GM18870 (cell line): ENCODE measurements at regions not wholly inside any gene's neighbourhood (a gene's known extent, or its start where the extent isn't known, plus 50 kb on each side); places are given as distances from the start of the nearest gene placed in this dataset.
"Not testable (repeated sequence)": the region's sequence is repeated elsewhere in the genome, so short reads cannot be mapped to it uniquely, and the experiment has no call there.

Experiments
- ATAC-seq: cut with Tn5 transposase; IDR thresholded peaks from one replicate; pipeline ENCODE4 v1.9.1; 2021; ENCODE audit warnings: moderate library complexity; ENCODE audit not compliant: unreplicated experiment

- no peak for ATAC-seq
Observed at GRCh38 chr10:3876350-3876962, 91.4 kb upstream of the KLF6 start.

GRCh38 chr10:3875842-3876235, 90.8 kb upstream of the KLF6 start:
- ATAC-seq, result no peak

GRCh38 chr10:3874990-3875841, 90.2 kb upstream of the KLF6 start:
- peak; percentile 78 for ATAC-seq

GRCh38 chr10:3874610-3874989, 89.6 kb upstream of the KLF6 start:
- ATAC-seq, result not testable (repeated sequence)

- peak; percentile 69 for ATAC-seq
Observed at GRCh38 chr10:3873728-3874461, 88.9 kb upstream of the KLF6 start.

- ATAC-seq, result no peak
Observed at GRCh38 chr10:3872712-3873329, 87.8 kb upstream of the KLF6 start.

- no peak for ATAC-seq
Observed at GRCh38 chr10:3871424-3871996, 86.5 kb upstream of the KLF6 start.

- ATAC-seq, result peak; percentile 31
Observed at GRCh38 chr10:3869036-3869435, 84.0 kb upstream of the KLF6 start.

GRCh38 chr10:3868271-3868664, 83.3 kb upstream of the KLF6 start:
- peak; percentile 46 for ATAC-seq

GRCh38 chr10:3867454-3868270, 82.7 kb upstream of the KLF6 start:
- no peak for ATAC-seq

GRCh38 chr10:3866332-3866731, 81.3 kb upstream of the KLF6 start:
- no peak for ATAC-seq

GRCh38 chr10:3865565-3865964, 80.6 kb upstream of the KLF6 start:
- peak; percentile 43 for ATAC-seq

GRCh38 chr10:3861795-3862194, 76.8 kb upstream of the KLF6 start:
- ATAC-seq, result no peak

GRCh38 chr10:3858051-3858845, 73.2 kb upstream of the KLF6 start:
- ATAC-seq, result no peak

GRCh38 chr10:3857318-3857717, 72.3 kb upstream of the KLF6 start:
- ATAC-seq, result no peak

- ATAC-seq, result no peak
Observed at GRCh38 chr10:3856593-3856992, 71.6 kb upstream of the KLF6 start.

- no peak for ATAC-seq
Observed at GRCh38 chr10:3853547-3854303, 68.7 kb upstream of the KLF6 start.

GRCh38 chr10:3853016-3853415, 68.0 kb upstream of the KLF6 start:
- no peak for ATAC-seq
